DOHH2 (cell line): ENCODE measurements at regions not wholly inside any gene's neighbourhood (a gene's known extent, or its start where the extent isn't known, plus 50 kb on each side); places are given as distances from the start of the nearest gene placed in this dataset.

Experiments used
- CTCF ChIP-seq: fragments of 200-600 bp; sonication (generic); IDR thresholded peaks from one replicate; pipeline ENCODE4 v1.5.1; 2014; ENCODE audit warnings: antibody characterized with exemption, mild to moderate bottlenecking, low read depth, low read length; ENCODE audit not compliant: poor library complexity, severe bottlenecking
- EZH2phosphoT487 ChIP-seq: fragments of 200-600 bp; sonication (generic); IDR thresholded peaks from 2 replicates; pipeline ENCODE4 v1.6.1; 2017; ENCODE audit warnings: borderline replicate concordance, mild to moderate bottlenecking, antibody characterized with exemption, low read length, moderate library complexity, mixed read lengths

- TF ChIP-seq CTCF (no peak), EZH2phosphoT487 (no peak)
Measured at GRCh38 chr9:2466703-2467102, 154.9 kb upstream of the VLDLR start.
